ENCODE measurements at regions not wholly inside any gene's neighbourhood (a gene's known extent, or its start where the extent isn't known, plus 50 kb on each side); places are given as distances from the start of the nearest gene placed in this dataset.

DNA sequence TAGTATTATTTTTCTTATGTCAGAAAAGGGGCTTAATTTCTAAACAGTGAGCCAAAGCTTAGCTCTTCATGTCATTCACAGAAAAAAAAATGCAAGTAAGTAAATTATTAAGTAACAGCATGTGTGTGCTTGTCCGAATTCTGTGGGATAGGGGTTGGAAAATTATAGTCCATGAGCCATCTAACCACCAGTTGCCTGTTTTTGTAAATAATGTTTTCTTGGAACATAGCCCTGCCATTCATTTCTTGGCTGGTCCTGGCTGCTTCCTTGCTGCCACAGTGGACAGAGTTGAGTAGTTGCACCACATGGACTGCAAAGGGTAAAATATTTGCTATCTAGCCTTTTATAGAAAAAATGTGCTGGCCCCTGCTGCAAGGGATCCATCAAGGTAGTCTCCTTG, 513.7 kb upstream of the WWC1 start:
- Mint-ChIP-seq H3K36me3 (ENCODE audit: low read depth) (no peaks in the 10 kb centered on the region), H3K4me3 (no peak overlapping the region), H3K27ac (no peak overlapping the region), H3K27me3 (ENCODE audit: insufficient read depth) (no peaks in the 10 kb centered on the region), H3K9me3 (no peaks in the 10 kb centered on the region), H3K4me1 (peaks cover 2% of the 10 kb centered on the region)
- Histone ChIP-seq H3K9me3 (ENCODE audit: control insufficient read depth, low read length) (no peaks in the 10 kb centered on the region), H3K36me3 (ENCODE audit: control insufficient read depth, insufficient read depth, low read length) (no peaks in the 10 kb centered on the region), H3K9ac (ENCODE audit: extremely low read depth, low read length, poor library complexity, severe bottlenecking) (no peak overlapping the region), H3K27me3 (ENCODE audit: control insufficient read depth, insufficient read depth, low read length, poor library complexity, severe bottlenecking) (no peaks in the 10 kb centered on the region), H3K4me3 (ENCODE audit: low read length) (no peak overlapping the region), H3K4me1 (ENCODE audit: control insufficient read depth, insufficient read depth, low read length) (no peaks in the 10 kb centered on the region), H3K27ac (ENCODE audit: low read depth, low read length) (no peak overlapping the region)
- 87% methylated on average over 1 of the region's 1 CpG; no CpG with 5 or more reads in 1 of the 2 experiments for WGBS, 2 experiments (ENCODE audit: insufficient coverage in 1 of 2, insufficient read length in 1 of 2)
- DNase-seq: no peak
- TF ChIP-seq, protein P1, sequence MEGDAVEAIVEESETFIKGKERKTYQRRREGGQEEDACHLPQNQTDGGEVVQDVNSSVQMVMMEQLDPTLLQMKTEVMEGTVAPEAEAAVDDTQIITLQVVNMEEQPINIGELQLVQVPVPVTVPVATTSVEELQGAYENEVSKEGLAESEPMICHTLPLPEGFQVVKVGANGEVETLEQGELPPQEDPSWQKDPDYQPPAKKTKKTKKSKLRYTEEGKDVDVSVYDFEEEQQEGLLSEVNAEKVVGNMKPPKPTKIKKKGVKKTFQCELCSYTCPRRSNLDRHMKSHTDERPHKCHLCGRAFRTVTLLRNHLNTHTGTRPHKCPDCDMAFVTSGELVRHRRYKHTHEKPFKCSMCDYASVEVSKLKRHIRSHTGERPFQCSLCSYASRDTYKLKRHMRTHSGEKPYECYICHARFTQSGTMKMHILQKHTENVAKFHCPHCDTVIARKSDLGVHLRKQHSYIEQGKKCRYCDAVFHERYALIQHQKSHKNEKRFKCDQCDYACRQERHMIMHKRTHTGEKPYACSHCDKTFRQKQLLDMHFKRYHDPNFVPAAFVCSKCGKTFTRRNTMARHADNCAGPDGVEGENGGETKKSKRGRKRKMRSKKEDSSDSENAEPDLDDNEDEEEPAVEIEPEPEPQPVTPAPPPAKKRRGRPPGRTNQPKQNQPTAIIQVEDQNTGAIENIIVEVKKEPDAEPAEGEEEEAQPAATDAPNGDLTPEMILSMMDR (conservative IDR thresholded peaks at IDR 0.05): no peak

DNA sequence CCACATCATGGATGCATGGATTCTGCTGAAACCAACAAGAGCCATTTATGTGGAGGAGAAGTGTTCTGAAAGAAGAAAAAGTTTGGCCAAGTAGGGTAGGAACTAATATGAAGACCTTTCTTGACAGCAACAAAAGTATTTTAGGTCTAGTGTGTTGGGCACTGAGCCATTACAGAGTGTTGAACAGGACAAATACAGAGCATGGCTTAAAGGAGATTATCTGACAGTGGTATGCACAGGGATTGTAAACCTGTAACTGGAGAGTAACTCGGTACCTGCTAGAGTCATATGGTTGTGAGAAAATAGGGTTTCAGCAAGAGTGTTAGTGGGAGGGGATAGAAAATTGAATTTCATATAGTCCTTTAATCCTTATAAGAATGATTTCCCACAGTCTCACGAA, 513.2 kb upstream of the WWC1 start:
- no peak overlapping the region for H3K27ac ChIP-seq (ENCODE audit: low read depth, low read length)
- H3K36me3 ChIP-seq (ENCODE audit: control insufficient read depth, insufficient read depth, low read length): no peaks in the 10 kb centered on the region
- Mint-ChIP-seq H3K9me3 (no peaks in the 10 kb centered on the region), H3K27ac (no peak overlapping the region), H3K4me3 (no peak overlapping the region), H3K4me1 (peaks cover 2% of the 10 kb centered on the region), H3K27me3 (ENCODE audit: insufficient read depth) (no peaks in the 10 kb centered on the region), H3K36me3 (ENCODE audit: low read depth) (no peaks in the 10 kb centered on the region)
- H3K27me3 ChIP-seq (ENCODE audit: control insufficient read depth, insufficient read depth, low read length, poor library complexity, severe bottlenecking): no peaks in the 10 kb centered on the region
- no peak for DNase-seq
- H3K9ac ChIP-seq (ENCODE audit: extremely low read depth, low read length, poor library complexity, severe bottlenecking): no peak overlapping the region
- TF ChIP-seq, protein P1 (conservative IDR thresholded peaks at IDR 0.05): no peak
- H3K4me3 ChIP-seq (ENCODE audit: low read length): no peak overlapping the region
- 86 to 100% methylated on average over 1 to 2 of the region's 2 CpGs for WGBS, 2 experiments (ENCODE audit: insufficient coverage in 1 of 2, insufficient read length in 1 of 2)
- H3K4me1 ChIP-seq (ENCODE audit: control insufficient read depth, insufficient read depth, low read length): no peaks in the 10 kb centered on the region
- H3K9me3 ChIP-seq (ENCODE audit: control insufficient read depth, low read length): no peaks in the 10 kb centered on the region

DNA sequence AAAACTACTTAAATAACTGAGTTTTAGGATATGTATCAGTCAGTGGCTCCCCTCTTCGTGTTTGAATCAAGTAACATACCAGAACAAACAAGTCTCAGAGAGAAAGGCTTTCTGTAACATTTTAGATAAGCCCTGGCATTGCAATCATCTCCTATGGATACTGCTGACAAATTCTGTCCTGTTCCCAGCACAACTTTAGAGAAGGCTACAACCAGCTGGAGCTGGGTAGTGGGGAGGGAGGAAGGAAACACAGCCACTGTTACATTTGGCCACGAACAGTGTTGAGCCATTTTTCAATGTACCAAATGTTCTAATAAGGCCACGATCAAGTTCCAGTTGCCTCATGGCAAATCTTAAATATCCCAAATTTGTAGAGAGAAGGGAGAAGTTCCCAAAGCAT, 511.8 kb upstream of the WWC1 start:
- H3K4me3 ChIP-seq (ENCODE audit: low read length): no peak overlapping the region
- H3K9ac ChIP-seq (ENCODE audit: extremely low read depth, low read length, poor library complexity, severe bottlenecking): no peak overlapping the region
- Mint-ChIP-seq H3K36me3 (ENCODE audit: low read depth) (no peaks in the 10 kb centered on the region), H3K27ac (no peak overlapping the region), H3K27me3 (ENCODE audit: insufficient read depth) (no peaks in the 10 kb centered on the region), H3K4me3 (no peak overlapping the region), H3K9me3 (no peaks in the 10 kb centered on the region), H3K4me1 (peaks cover 2% of the 10 kb centered on the region)
- H3K9me3 ChIP-seq (ENCODE audit: control insufficient read depth, low read length): no peaks in the 10 kb centered on the region
- 86 to 94% methylated on average over 2 to 3 of the region's 3 CpGs for WGBS, 2 experiments (ENCODE audit: insufficient coverage in 1 of 2, insufficient read length in 1 of 2)
- no peaks in the 10 kb centered on the region for H3K36me3 ChIP-seq (ENCODE audit: control insufficient read depth, insufficient read depth, low read length)
- no peak overlapping the region for H3K27ac ChIP-seq (ENCODE audit: low read depth, low read length)
- H3K4me1 ChIP-seq (ENCODE audit: control insufficient read depth, insufficient read depth, low read length): no peaks in the 10 kb centered on the region
- no peak for DNase-seq
- H3K27me3 ChIP-seq (ENCODE audit: control insufficient read depth, insufficient read depth, low read length, poor library complexity, severe bottlenecking): no peaks in the 10 kb centered on the region
- TF ChIP-seq, protein P1 (conservative IDR thresholded peaks at IDR 0.05): no peak

Data from endodermal cell (in vitro differentiated cells).